ENCODE measurements at regions not wholly inside any gene's neighbourhood (a gene's known extent, or its start where the extent isn't known, plus 50 kb on each side); places are given as distances from the start of the nearest gene placed in this dataset.
"Not testable (repeated sequence)": the region's sequence is repeated elsewhere in the genome, so short reads cannot be mapped to it uniquely, and the experiment has no call there.

DNA sequence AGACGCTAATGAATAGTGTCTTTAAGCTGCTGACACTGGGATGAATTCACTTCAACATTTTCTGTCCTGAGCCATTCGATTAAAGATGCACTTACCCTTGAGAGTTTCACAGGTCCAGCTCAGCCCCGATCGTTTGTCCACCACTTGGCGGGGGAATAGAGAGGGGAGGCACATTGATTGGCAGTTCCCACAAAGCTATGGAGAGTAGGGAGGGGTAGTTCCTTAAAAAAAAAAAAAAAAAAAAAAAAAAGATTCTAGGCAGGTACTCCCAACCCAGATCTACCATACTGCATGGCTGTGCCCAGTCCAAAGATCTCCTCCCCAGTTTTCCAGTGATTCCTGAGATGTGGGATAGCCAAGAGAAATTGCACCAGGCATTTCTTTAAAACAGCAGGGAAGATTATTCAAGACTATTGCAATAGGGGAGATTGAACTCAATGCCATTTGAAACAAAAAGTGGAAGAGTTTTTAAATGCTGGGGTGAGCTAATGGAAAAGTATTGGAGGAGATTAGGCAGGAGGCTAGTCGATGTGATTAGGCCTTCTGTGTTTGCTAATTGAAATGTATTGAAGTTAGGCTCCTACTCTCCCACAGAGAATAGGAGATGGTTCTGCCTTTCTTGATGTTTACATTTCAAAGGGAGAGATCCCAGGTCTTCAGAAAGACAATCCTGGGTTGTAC is 2217.4 kb upstream of the WWC1 start:
- no peak for DNase-seq (ENCODE audit: low read depth in 4 of 4, low spot score in 1 of 4)

DNA sequence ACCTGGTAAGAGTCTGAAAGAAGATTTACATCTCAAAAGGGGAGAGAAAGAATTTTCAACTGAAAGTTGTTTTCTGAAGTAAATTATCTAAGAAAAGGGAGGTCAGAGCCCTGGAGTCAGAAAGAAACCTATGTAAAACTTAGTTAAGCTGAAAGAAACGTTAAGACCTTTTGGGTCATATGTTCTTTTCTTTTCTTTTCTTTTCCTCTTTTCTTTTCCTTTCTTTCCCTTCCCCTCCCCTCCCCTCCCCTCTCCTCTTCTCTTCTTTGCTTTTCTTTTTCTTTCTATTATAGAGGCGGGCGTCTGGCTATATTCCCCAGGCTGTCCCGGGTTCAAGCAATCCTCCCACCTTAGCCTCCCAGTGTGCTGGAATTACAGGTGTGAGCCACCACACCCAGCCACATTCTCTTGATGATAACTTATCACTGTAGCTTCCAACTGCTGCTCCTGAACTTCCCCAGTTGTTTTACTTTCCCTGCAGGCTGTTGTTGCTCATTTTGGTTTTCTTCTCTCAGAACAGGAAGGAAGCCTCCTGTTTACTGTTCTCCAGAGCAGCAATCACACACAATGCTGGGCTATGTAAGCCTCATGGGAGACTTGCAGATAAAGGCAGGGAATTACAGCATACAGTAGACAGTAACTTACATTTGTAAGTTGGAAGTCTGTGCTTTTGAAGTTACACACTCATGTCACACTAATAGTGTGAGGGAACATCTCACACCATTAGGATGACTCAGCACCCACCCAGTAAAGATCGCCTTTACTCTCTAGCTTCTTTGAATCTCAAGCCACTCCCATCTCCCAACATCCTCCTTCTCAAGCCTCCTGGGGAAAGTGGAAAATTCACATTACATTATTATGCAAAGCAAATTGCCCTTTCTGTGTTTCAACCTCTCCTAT is 2216.6 kb upstream of the WWC1 start:
- DNase-seq (ENCODE audit: low read depth in 4 of 4, low spot score in 1 of 4): no peak

- DNase-seq (ENCODE audit: low read depth in 4 of 4, low spot score in 1 of 4): no peak
These were observed 2208.1 kb upstream of the WWC1 start for GRCh38 chr5:166083183-166083959.

DNA sequence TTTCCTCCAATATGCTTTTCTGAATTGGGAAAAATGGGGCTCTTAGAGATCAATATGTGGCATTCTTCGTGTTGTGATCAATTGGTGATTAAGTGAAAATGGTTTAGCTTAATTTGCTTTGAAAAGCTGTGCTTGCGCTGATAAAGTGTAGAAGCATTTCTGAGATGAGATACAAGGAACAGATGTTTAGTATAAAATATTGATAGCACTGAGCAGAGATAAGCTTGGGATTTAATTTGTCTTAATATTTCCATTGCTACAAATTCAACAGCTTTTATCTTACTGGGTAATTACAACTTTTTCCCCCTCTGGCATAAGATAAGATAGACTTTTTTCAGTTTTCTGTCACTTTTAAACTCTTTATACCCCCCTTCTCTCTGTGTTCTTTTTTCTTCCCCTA is 2204.9 kb upstream of the WWC1 start:
- no peak for DNase-seq (ENCODE audit: low read depth in 4 of 4, low spot score in 1 of 4)

- DNase-seq (ENCODE audit: low read depth in 4 of 4, low spot score in 1 of 4): no peak
These were observed 2202.9 kb upstream of the WWC1 start for GRCh38 chr5:166088389-166089039.

- DNase-seq (ENCODE audit: low read depth in 4 of 4, low spot score in 1 of 4): no peak
These were observed 2199.5 kb upstream of the WWC1 start for GRCh38 chr5:166091931-166092330.

GRCh38 chr5:166093312-166093711 is 2198.1 kb upstream of the WWC1 start:
- DNase-seq (ENCODE audit: low read depth in 4 of 4, low spot score in 1 of 4): no peak

- DNase-seq (ENCODE audit: low read depth in 4 of 4, low spot score in 1 of 4): no peak
These were observed 2188.5 kb upstream of the WWC1 start for GRCh38 chr5:166102947-166103346.

GRCh38 chr5:166111021-166111420 is 2180.4 kb upstream of the WWC1 start:
- DNase-seq (ENCODE audit: low read depth in 4 of 4, low spot score in 1 of 4): no peak

DNA sequence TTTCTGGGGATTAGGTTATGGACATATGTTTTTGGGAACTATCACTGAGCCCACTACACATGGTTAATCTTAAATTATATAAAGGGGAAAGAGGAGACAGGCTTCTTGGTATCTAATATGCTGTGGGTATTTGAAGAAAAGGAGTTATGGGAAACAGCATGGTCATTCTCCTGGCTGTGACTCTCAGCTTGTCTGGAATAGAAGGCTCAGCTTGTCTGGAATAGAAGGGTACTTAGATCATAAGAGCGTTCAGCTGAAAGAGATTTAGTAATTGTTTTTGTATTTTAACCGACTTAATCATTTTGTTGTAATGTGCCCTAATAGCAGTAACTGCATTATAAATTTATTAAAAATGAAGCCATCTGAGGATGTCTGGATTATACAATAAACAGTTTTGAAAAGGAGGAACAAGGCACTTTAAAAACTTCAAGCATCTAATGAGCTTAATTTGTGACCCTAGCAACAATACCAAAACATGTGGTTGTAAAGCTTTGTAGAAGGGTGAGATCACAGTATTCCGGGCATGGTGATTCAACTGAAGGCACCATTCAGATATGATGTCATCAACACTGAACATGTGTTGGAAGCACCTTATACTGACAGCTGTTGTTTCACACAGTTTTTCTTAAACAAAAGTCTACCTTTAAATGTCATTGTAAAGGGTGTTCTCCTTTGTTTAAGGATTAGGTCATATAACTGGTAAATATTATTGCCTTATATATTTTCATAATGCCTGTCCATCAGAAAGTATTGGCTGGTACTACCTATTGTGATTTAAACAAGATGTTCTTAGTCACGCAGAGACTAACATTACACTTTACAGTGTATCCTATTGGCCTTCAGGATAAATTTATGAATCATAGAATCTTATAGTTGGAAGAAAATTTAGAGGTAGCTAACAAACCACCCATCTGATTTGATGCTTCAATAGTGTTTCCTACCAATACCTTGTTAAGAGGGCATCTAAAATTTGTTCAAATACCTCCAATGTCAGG is 2174.1 kb upstream of the WWC1 start:
- DNase-seq (ENCODE audit: low read depth in 4 of 4, low spot score in 1 of 4): no peak

DNA sequence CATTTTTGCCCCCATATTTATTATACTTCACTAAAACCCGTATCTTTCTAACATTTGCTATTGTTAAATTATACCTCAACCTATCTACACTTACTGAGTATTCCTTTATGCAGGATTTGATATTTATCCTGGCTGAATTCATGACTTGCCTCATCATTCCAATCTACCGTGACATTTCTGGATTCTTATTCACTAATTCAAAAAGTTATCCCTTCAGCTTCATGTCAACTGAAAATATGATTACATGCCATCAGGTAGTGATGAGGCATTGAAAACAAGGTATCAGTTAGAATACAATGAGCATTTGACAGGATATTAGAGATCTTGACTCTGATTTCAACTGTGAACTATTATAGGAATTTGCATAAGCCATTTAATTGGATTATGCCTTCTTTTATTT is 2171.9 kb upstream of the WWC1 start:
- DNase-seq (ENCODE audit: low read depth in 4 of 4, low spot score in 1 of 4): no peak

GRCh38 chr5:166123717-166124116 is 2167.7 kb upstream of the WWC1 start:
- DNase-seq (ENCODE audit: low read depth in 4 of 4, low spot score in 1 of 4): no peak

- no peak for DNase-seq (ENCODE audit: low read depth in 4 of 4, low spot score in 1 of 4)
These were observed 2163.5 kb upstream of the WWC1 start for GRCh38 chr5:166127766-166128570.

GRCh38 chr5:166145107-166145506 is 2146.3 kb upstream of the WWC1 start:
- not testable (repeated sequence) for DNase-seq (ENCODE audit: low read depth in 4 of 4, low spot score in 1 of 4)

- no peak for DNase-seq (ENCODE audit: low read depth in 4 of 4, low spot score in 1 of 4)
These were observed 2127.3 kb upstream of the WWC1 start for GRCh38 chr5:166163996-166164610.

DNA sequence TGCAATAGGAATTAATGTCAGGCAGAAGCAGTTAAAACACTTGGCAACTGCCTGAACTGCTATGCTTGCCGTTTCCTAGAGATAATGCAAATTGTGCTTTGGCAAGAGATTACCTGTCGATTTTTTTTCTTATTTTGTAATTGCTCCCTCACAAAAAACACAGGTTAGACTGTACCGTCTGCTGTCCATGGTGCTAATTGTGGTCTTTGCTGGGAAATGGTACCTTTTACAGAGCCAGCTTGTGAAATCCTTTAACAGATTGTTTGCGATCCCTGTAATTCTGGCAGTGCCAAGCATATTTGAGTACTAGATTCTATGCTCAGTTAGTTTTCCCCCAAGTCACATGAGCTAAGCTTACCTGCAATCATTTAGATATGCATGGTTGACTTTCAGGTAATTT is 2125.8 kb upstream of the WWC1 start:
- DNase-seq (ENCODE audit: low read depth in 4 of 4, low spot score in 1 of 4): no peak

GRCh38 chr5:166166071-166166470 is 2125.4 kb upstream of the WWC1 start:
- DNase-seq (ENCODE audit: low read depth in 4 of 4, low spot score in 1 of 4): no peak

GRCh38 chr5:166172597-166172996 is 2118.8 kb upstream of the WWC1 start:
- no peak for DNase-seq (ENCODE audit: low read depth in 4 of 4, low spot score in 1 of 4)
